HCT116 (cell line): ENCODE measurements at regions not wholly inside any gene's neighbourhood (a gene's known extent, or its start where the extent isn't known, plus 50 kb on each side); places are given as distances from the start of the nearest gene placed in this dataset.

Experiments used
- ATAC-seq: fragments of 200-7000 bp; cut with Tn5 transposase; 2 replicates; pipeline ENCODE4 v1.9.1; 2020; ENCODE audit warnings: mild to moderate bottlenecking, moderate library complexity
- BruUV-seq: library from RNA; stranded (reverse); fragments of 400-500 nt; replicated peaks from 2 replicates; lab custom pipeline; 2021; lab: Mats Ljungman, UMichigan
- CTCF ChIA-PET: fragments of 300-600 bp; sonication (Branson Sonifier 250); formaldehyde crosslinking; loops from one replicate; lab custom pipeline; 2021; ENCODE audit warnings: antibody characterized with exemption; lab: Charles Lee
- POLR2A ChIA-PET: fragments of 300-600, 350-600 bp; sonication (Branson Sonifier 250); formaldehyde crosslinking; loops from one replicate; lab custom pipeline; 2021; ENCODE audit warnings: antibody characterized with exemption; lab: Charles Lee
- RAD21 ChIA-PET, 2 experiments: fragments of 300-600 bp; sonication (Branson Sonifier 250); formaldehyde crosslinking; loops; one replicate each; lab custom pipeline; 2023; ENCODE audit warnings: low total read pairs in 2 of 2; ENCODE audit not compliant: uncharacterized antibody in 2 of 2, unreplicated experiment in 2 of 2, low non-redundant PET in 1 of 2; lab: Charles Lee
- DNase-seq: peaks from one replicate; pipeline ENCODE4 v3.0.0-alpha.2; 2010; ENCODE audit warnings: low read depth, low spot score
- H2AFZ ChIP-seq: fragments of 200-600 bp; shearing (Covaris generic), sonication (generic); 2 replicates; pipeline ENCODE4 v1.6.1; 2017; ENCODE audit warnings: low read depth, mixed run types, mixed read lengths, antibody characterized with exemption, low read length; ENCODE audit not compliant: poor library complexity, severe bottlenecking
- H3K27ac ChIP-seq: 2 replicates; pipeline ENCODE4 v1.5.1; 2012; ENCODE audit warnings: low read depth, low read length
- H3K27me3 ChIP-seq: fragments of 200-600 bp; sonication (generic); 2 replicates; pipeline ENCODE4 v1.6.1; 2016; ENCODE audit warnings: mixed run types, low read length, mixed read lengths; ENCODE audit not compliant: insufficient read depth
- H3K36me3 ChIP-seq, 2 experiments: fragments of 200-500 bp in 1 of 2; fragments of 200-600 bp in 1 of 2; sonication (Bioruptor generic) in 1 of 2; sonication (generic) in 1 of 2; 2 replicates each; pipeline versions ENCODE4 v1.5.1 to v1.6.1; 2014 to 2016; ENCODE audit warnings: low read length in 2 of 2, inconsistent platforms in 1 of 2, mixed read lengths in 1 of 2, mixed run types in 1 of 2; ENCODE audit not compliant: insufficient read depth in 2 of 2, control insufficient read depth in 1 of 2
- H3K4me1 ChIP-seq, 2 experiments: fragments of 200-600 bp in 1 of 2; sonication (generic) in 1 of 2; 2 replicates each; pipeline versions ENCODE4 v1.5.1 to v1.6.1; 2012 to 2017; ENCODE audit warnings: low read length in 2 of 2, inconsistent platforms in 1 of 2, mild to moderate bottlenecking in 1 of 2, mixed read lengths in 1 of 2, mixed run types in 1 of 2, moderate library complexity in 1 of 2; ENCODE audit not compliant: insufficient read depth in 2 of 2, control insufficient read depth in 1 of 2
- H3K4me2 ChIP-seq: fragments of 200-600 bp; sonication (generic); 2 replicates; pipeline ENCODE4 v1.6.1; 2017; ENCODE audit warnings: mixed run types, low read length, mixed read lengths
- H3K4me3 ChIP-seq, 2 experiments: fragments of 200-600 bp in 1 of 2; sonication (generic) in 1 of 2; replicated peaks in 1 of 2; 2 replicates each; pipeline ENCODE4 v1.5.1; 2011 to 2016; ENCODE audit warnings: low read length in 2 of 2, control low read depth in 1 of 2, low read depth in 1 of 2, mild to moderate bottlenecking in 1 of 2, mixed read lengths in 1 of 2, mixed run types in 1 of 2
- H3K79me2 ChIP-seq: fragments of 200-600 bp; sonication (generic); 2 replicates; pipeline ENCODE4 v1.6.1; 2017; ENCODE audit warnings: mild to moderate bottlenecking, mixed run types, low read length, moderate library complexity, mixed read lengths; ENCODE audit not compliant: insufficient read depth
- H3K9ac ChIP-seq: fragments of 200-600 bp; sonication (generic); 2 replicates; pipeline ENCODE4 v1.6.1; 2016; ENCODE audit warnings: low read length, mixed read lengths
- H3K9me2 ChIP-seq: fragments of 200-600 bp; sonication (generic), shearing (Covaris generic); 2 replicates; pipeline ENCODE4 v1.6.1; 2017; ENCODE audit warnings: mixed run types, mild to moderate bottlenecking, moderate library complexity; ENCODE audit not compliant: insufficient read depth
- H3K9me3 ChIP-seq, 2 experiments: fragments of 200-500 bp in 1 of 2; fragments of 200-600 bp in 1 of 2; sonication (Bioruptor generic) in 1 of 2; sonication (generic) in 1 of 2; 2 replicates each; pipeline ENCODE4 v1.6.1; 2014 to 2017; ENCODE audit warnings: low read length in 2 of 2, mixed read lengths in 2 of 2, inconsistent platforms in 1 of 2, low read depth in 1 of 2, mild to moderate bottlenecking in 1 of 2, mixed run types in 1 of 2, moderate library complexity in 1 of 2; ENCODE audit not compliant: control insufficient read depth in 1 of 2, insufficient read depth in 1 of 2
- H4K20me1 ChIP-seq: fragments of 200-600 bp; sonication (generic), shearing (Covaris generic); 2 replicates; pipeline ENCODE4 v1.6.1; 2017; ENCODE audit warnings: mixed run types, mild to moderate bottlenecking, moderate library complexity; ENCODE audit not compliant: insufficient read depth
- ATF3 ChIP-seq: IDR thresholded peaks from 2 replicates; pipeline ENCODE4 v1.6.1; 2012
- CBX3 ChIP-seq: IDR thresholded peaks from 2 replicates; pipeline ENCODE4 v1.6.1; 2012; ENCODE audit warnings: low read depth
- CEBPB ChIP-seq: IDR thresholded peaks from 2 replicates; pipeline ENCODE4 v1.6.1; 2012; ENCODE audit warnings: low read depth
- EGR1 ChIP-seq: IDR thresholded peaks from 2 replicates; pipeline ENCODE4 v1.6.1; 2012; ENCODE audit warnings: low read depth
- ELF1 ChIP-seq: IDR thresholded peaks from 2 replicates; pipeline ENCODE4 v1.6.1; 2012; ENCODE audit warnings: low read depth, borderline replicate concordance
- EZH2 ChIP-seq: fragments of 200-600 bp; sonication (generic); IDR thresholded peaks from 2 replicates; pipeline ENCODE4 v1.6.1; 2017; ENCODE audit warnings: antibody characterized with exemption, mixed run types
- EZH2phosphoT487 ChIP-seq: fragments of 200-600 bp; IDR thresholded peaks from 2 replicates; pipeline ENCODE4 v1.6.1; 2018; ENCODE audit warnings: antibody characterized with exemption, borderline replicate concordance
- JUND ChIP-seq: IDR thresholded peaks from 2 replicates; pipeline ENCODE4 v1.6.1; 2012
- POLR2A ChIP-seq: IDR thresholded peaks from 2 replicates; pipeline ENCODE4 v1.7.0; 2011; ENCODE audit warnings: borderline replicate concordance; ENCODE audit not compliant: insufficient read depth, insufficient read length; ENCODE audit errors: extremely low read depth
- POLR2AphosphoS5 ChIP-seq: IDR thresholded peaks from 2 replicates; pipeline ENCODE4 v1.6.1; 2011; ENCODE audit warnings: mild to moderate bottlenecking, low read depth, low read length, moderate library complexity
- RAD21 ChIP-seq: IDR thresholded peaks from 2 replicates; pipeline ENCODE4 v1.6.1; 2012; ENCODE audit warnings: low read depth, mild to moderate bottlenecking
- SIN3A ChIP-seq: IDR thresholded peaks from 2 replicates; pipeline ENCODE4 v1.6.1; 2012; ENCODE audit warnings: low read depth
- SP1 ChIP-seq: IDR thresholded peaks from 2 replicates; pipeline ENCODE4 v1.6.1; 2012; ENCODE audit warnings: low read depth
- SRF ChIP-seq: IDR thresholded peaks from 2 replicates; pipeline ENCODE4 v1.6.1; 2012; ENCODE audit warnings: low read depth
- TCF7L2 ChIP-seq: IDR thresholded peaks from 2 replicates; pipeline ENCODE4 v1.7.0; 2011; ENCODE audit warnings: borderline replicate concordance, inconsistent platforms; ENCODE audit not compliant: insufficient read depth, insufficient read length; ENCODE audit errors: extremely low read depth
- ZBTB33 ChIP-seq: IDR thresholded peaks from 2 replicates; pipeline ENCODE4 v1.6.1; 2011; ENCODE audit warnings: mild to moderate bottlenecking, low read length, moderate library complexity; ENCODE audit not compliant: insufficient replicate concordance; ENCODE audit errors: extremely low read depth
- ZFX ChIP-seq: fragments of 450-650 bp; IDR thresholded peaks from 2 replicates; pipeline ENCODE4 v1.6.1; 2017
- ZNF274 ChIP-seq: fragments of 200-500 bp; sonication (Bioruptor generic); IDR thresholded peaks from 2 replicates; pipeline ENCODE4 v1.6.1; 2014; ENCODE audit warnings: mild to moderate bottlenecking, low read depth, low read length, inconsistent platforms
- intact Hi-C: fragments of 100-400 bp; cut with micrococcal nuclease; formaldehyde crosslinking; loops from 2 replicates; pipeline ENCODE4 v1.10.0; 2022

GRCh38 chr7:136063326-136063666 is 86.1 kb upstream of the MTPN start (continued):
- TF ChIP-seq SIN3A (no peak), RAD21 (no peak), JUND (no peak), EZH2phosphoT487 (no peak), SP1 (no peak)

- Histone ChIP-seq H3K4me2 (no peak overlapping the region), H3K27me3 (peaks cover 27% of the 10 kb centered on the region), H3K4me1 (no peaks in the 10 kb centered on the region), H4K20me1 (no peaks in the 10 kb centered on the region), H3K79me2 (no peaks in the 10 kb centered on the region), H3K9me2 (no peaks in the 10 kb centered on the region), H3K9ac (no peak overlapping the region), H2AFZ (no peak overlapping the region), H3K36me3 (no peaks in the 10 kb centered on the region), H3K27ac (no peak overlapping the region), H3K4me3 (no peak overlapping the region), H3K9me3 (no peaks in the 10 kb centered on the region)
- TF ChIP-seq CBX3 (no peak), EGR1 (no peak), SRF (no peak), SIN3A (no peak), EZH2 (no peak), ZFX (no peak), JUND (no peak), TCF7L2 (no peak)
- DNase-seq (no peak), ATAC-seq (no peak)
- intact Hi-C loops = no loop called here
- BruUV-seq = no TSS peak
- ChIA-PET CTCF (no interaction called here), POLR2A (no interaction called here), RAD21 (no interaction called here)
Measured at GRCh38 chr7:136062625-136063325, 85.6 kb upstream of the MTPN start.

GRCh38 chr7:136061433-136061832 is 84.3 kb upstream of the MTPN start:
- Histone ChIP-seq H2AFZ (no peak overlapping the region), H3K27me3 (peaks cover 30% of the 10 kb centered on the region), H4K20me1 (no peaks in the 10 kb centered on the region)
- POLR2A ChIA-PET = no interaction called here
- TF ChIP-seq SRF = no peak
- no peak for TF ChIP-seq TCF7L2
- TF ChIP-seq ZBTB33 = no peak
- no peak for TF ChIP-seq SIN3A
- no peak for TF ChIP-seq ATF3
- no peak for TF ChIP-seq CBX3
- TF ChIP-seq EZH2phosphoT487 = no peak
- no peak for TF ChIP-seq POLR2AphosphoS5
- no peak for TF ChIP-seq EZH2
- no peak for TF ChIP-seq ELF1
- no peak for TF ChIP-seq RAD21
- no peak for TF ChIP-seq POLR2A
- no peak for TF ChIP-seq CEBPB
- no peak for TF ChIP-seq EGR1
- no peak for TF ChIP-seq ZNF274
- no peak for TF ChIP-seq ZFX
- TF ChIP-seq, all 23 proteins: peak for 0
- Histone ChIP-seq H3K9me3 (no peaks in the 10 kb centered on the region), H3K9ac (no peak overlapping the region), H3K36me3 (no peaks in the 10 kb centered on the region), H3K27ac (no peak overlapping the region), H3K9me2 (no peaks in the 10 kb centered on the region), H3K79me2 (no peaks in the 10 kb centered on the region), H3K4me1 (no peaks in the 10 kb centered on the region), H3K4me2 (no peak overlapping the region), H3K4me3 (no peak overlapping the region)
- ATAC-seq = no peak
- RAD21 ChIA-PET = no interaction called here
- no peak for DNase-seq
- CTCF ChIA-PET = no interaction called here
- BruUV-seq = no TSS peak
- intact Hi-C loops = no loop called here
